Omental fat pad (tissue), 3 donors: ENCODE measurements at regions not wholly inside any gene's neighbourhood (a gene's known extent, or its start where the extent isn't known, plus 50 kb on each side); places are given as distances from the start of the nearest gene placed in this dataset.

Source experiments
- ATAC-seq: fragments of 150-250 bp; one replicate; pipeline ENCODE4 v1.9.1; 2016; ENCODE audit warnings: mild to moderate bottlenecking, moderate library complexity; ENCODE audit not compliant: low FRiP score
- DNase-seq: peaks from one replicate; pipeline ENCODE4 v3.0.0-alpha.2; 2019; ENCODE audit warnings: low spot score
- TF ChIP-seq, protein P1 (sequence below), 3 donors: fragments of 450-650 bp; IDR thresholded peaks; one replicate each; pipeline ENCODE4 v1.5.1; 2016 to 2017; ENCODE audit warnings: antibody characterized with exemption in 3 of 3, mild to moderate bottlenecking in 3 of 3, moderate library complexity in 2 of 3

DNA sequence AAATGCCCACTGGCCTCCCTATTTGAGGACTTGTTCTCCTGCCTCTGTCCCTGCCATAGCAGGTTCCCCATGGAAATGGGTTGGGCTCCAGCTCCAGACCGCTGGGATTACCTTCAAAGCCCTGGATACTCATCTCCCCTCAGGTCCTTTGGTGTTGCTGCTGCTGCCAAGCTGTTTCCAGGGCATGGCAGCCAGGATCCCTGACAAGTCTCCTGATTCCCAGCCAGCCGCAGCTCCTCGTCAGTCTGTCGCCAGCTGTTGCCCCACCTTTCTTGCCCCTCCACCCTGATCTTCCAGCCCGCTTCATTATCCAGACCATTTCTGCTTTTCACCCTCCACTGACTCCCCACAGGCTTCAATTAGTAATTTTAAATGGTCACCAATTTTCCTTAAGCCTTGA, 68.3 kb upstream of the KCND3 start:
- DNase-seq (no peak), ATAC-seq (no peak)
- TF ChIP-seq, protein P1, sequence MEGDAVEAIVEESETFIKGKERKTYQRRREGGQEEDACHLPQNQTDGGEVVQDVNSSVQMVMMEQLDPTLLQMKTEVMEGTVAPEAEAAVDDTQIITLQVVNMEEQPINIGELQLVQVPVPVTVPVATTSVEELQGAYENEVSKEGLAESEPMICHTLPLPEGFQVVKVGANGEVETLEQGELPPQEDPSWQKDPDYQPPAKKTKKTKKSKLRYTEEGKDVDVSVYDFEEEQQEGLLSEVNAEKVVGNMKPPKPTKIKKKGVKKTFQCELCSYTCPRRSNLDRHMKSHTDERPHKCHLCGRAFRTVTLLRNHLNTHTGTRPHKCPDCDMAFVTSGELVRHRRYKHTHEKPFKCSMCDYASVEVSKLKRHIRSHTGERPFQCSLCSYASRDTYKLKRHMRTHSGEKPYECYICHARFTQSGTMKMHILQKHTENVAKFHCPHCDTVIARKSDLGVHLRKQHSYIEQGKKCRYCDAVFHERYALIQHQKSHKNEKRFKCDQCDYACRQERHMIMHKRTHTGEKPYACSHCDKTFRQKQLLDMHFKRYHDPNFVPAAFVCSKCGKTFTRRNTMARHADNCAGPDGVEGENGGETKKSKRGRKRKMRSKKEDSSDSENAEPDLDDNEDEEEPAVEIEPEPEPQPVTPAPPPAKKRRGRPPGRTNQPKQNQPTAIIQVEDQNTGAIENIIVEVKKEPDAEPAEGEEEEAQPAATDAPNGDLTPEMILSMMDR (IDR thresholded peaks at IDR 0.05): no peak

DNA sequence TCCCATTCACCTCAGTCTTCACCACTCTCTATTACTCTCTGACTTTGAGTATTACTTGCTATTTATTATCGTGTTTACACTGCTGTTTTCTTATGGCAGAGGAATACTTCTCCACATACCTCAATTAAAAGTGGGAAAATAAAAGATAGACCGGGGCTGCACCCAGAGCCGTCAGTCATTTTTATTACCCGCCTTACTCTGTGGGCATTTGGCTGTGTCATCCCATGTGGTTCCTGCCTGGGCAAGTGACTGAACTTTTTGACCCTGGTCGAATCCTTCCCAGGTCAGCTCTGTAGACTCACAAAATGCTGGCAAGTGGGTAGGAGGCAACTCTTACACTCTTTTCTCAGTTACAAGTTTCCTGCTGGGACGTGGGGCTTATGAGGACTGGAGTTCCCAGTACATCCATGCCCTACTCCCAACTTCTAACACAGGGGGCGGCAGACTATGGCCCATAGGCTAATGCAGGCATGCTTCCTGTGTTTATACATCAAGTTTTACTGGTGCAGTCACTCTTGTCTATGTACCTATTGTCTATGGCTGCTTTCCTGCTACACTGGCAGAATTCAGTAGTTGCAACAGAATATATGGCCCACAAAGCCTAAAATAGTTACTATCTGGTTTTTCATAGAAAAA, 69.5 kb upstream of the KCND3 start:
- DNase-seq: no peak
- TF ChIP-seq, protein P1 (IDR thresholded peaks at IDR 0.05): no peak
- no peak for ATAC-seq

GRCh38 chr1:112059679-112060078, 70.2 kb upstream of the KCND3 start:
- DNase-seq (no peak), ATAC-seq (no peak)
- TF ChIP-seq, protein P1 (IDR thresholded peaks at IDR 0.05): no peak

DNA sequence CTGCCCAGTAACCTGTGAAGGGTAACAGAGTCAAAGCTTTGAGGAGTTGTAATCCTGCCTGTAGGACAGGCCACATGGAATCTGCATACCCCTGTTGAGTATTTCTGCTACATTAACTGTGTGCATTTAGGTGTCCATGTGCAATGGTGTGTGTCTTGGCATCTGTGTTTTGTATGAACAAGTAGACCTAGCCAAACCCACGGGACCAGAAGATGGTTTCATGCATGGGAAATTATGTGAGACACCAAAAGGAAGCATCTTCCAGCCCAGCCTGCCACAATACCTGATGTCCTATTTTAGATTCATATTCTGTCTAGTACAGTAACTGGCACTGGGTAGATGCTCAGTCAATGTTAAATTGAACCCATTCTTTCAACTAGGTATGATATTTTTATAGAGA, 70.8 kb upstream of the KCND3 start:
- no peak for ATAC-seq
- TF ChIP-seq, protein P1 (IDR thresholded peaks at IDR 0.05): no peak
- no peak for DNase-seq

GRCh38 chr1:112061056-112061455, 71.6 kb upstream of the KCND3 start:
- TF ChIP-seq, protein P1 (IDR thresholded peaks at IDR 0.05): no peak
- DNase-seq: no peak
- ATAC-seq: no peak

- TF ChIP-seq, protein P1 (IDR thresholded peaks at IDR 0.05): no peak
- ATAC-seq (no peak), DNase-seq (no peak)
Observed at GRCh38 chr1:112061901-112062320, 72.4 kb upstream of the KCND3 start.
